WERI-Rb-1 (cell line): ENCODE measurements at regions not wholly inside any gene's neighbourhood (a gene's known extent, or its start where the extent isn't known, plus 50 kb on each side); places are given as distances from the start of the nearest gene placed in this dataset.
"Not testable (repeated sequence)": the region's sequence is repeated elsewhere in the genome, so short reads cannot be mapped to it uniquely, and the experiment has no call there.

Experiments used
- DNase-seq: peaks from one replicate; pipeline ENCODE4 v3.0.0-alpha.2; 2020
- H3K27ac ChIP-seq: fragments of 250-450 bp; sonication (Bioruptor Pico); 2 replicates; pipeline ENCODE4 v1.5.1; 2020; ENCODE audit warnings: mild to moderate bottlenecking, moderate library complexity
- H3K27me3 ChIP-seq: fragments of 250-450 bp; sonication (Bioruptor Pico); 2 replicates; pipeline ENCODE4 v1.5.1; 2021; ENCODE audit warnings: mild to moderate bottlenecking, low read depth, moderate library complexity; ENCODE audit not compliant: insufficient read depth, severe bottlenecking
- H3K36me3 ChIP-seq: fragments of 250-450 bp; sonication (Bioruptor Pico); 2 replicates; pipeline ENCODE4 v1.5.1; 2020; ENCODE audit warnings: mild to moderate bottlenecking, moderate library complexity
- H3K4me3 ChIP-seq: 2 replicates; pipeline ENCODE4 v1.5.1; 2011; ENCODE audit warnings: low read depth, mild to moderate bottlenecking, control low read depth, low read length
- H3K9me3 ChIP-seq: fragments of 250-450 bp; sonication (Bioruptor Pico); 2 replicates; pipeline ENCODE4 v1.5.1; 2021; ENCODE audit warnings: mild to moderate bottlenecking, moderate library complexity; ENCODE audit not compliant: severe bottlenecking
- TF ChIP-seq, protein P1 (sequence below): IDR thresholded peaks from 2 replicates; pipeline ENCODE4 v1.5.1; 2011; ENCODE audit warnings: low read depth, mild to moderate bottlenecking, control low read depth, inconsistent platforms, low read length

DNA sequence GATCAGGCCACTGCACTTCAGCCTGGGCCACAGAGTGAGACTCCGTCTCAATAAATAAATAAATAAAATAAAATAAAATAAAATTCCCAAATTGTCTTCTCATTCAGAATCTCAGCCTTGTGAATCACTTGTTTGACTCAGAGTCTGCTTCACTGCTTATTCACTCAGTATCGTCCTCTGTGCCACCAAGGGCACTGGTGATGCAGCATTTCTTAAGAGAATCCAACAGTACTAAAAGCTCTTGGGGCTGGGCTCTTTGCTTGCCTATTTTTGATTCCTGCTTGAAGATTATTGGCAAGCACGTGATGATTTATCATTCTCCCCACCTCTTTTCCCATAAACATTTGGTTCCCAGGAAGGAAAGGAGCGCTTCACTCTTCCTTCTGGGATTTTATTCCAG, 54.8 kb upstream of the HMGB1 start:
- no peaks in the 10 kb centered on the region for H3K9me3 ChIP-seq
- H3K36me3 ChIP-seq: no peaks in the 10 kb centered on the region
- no peaks in the 10 kb centered on the region for H3K27me3 ChIP-seq
- TF ChIP-seq, protein P1, sequence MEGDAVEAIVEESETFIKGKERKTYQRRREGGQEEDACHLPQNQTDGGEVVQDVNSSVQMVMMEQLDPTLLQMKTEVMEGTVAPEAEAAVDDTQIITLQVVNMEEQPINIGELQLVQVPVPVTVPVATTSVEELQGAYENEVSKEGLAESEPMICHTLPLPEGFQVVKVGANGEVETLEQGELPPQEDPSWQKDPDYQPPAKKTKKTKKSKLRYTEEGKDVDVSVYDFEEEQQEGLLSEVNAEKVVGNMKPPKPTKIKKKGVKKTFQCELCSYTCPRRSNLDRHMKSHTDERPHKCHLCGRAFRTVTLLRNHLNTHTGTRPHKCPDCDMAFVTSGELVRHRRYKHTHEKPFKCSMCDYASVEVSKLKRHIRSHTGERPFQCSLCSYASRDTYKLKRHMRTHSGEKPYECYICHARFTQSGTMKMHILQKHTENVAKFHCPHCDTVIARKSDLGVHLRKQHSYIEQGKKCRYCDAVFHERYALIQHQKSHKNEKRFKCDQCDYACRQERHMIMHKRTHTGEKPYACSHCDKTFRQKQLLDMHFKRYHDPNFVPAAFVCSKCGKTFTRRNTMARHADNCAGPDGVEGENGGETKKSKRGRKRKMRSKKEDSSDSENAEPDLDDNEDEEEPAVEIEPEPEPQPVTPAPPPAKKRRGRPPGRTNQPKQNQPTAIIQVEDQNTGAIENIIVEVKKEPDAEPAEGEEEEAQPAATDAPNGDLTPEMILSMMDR: no peak
- H3K27ac ChIP-seq: no peak overlapping the region
- no peak for DNase-seq
- H3K4me3 ChIP-seq: no peak overlapping the region

- DNase-seq: no peak
- Histone ChIP-seq H3K27ac (no peak overlapping the region; the same call in 1 of the 2 replicates), H3K36me3 (no peaks in the 10 kb centered on the region), H3K27me3 (no peaks in the 10 kb centered on the region), H3K9me3 (no peaks in the 10 kb centered on the region), H3K4me3 (no peak overlapping the region)
- TF ChIP-seq, protein P1: no peak
These were observed 57.5 kb upstream of the HMGB1 start for GRCh38 chr13:30523211-30523610.

GRCh38 chr13:30523817-30524216, 58.1 kb upstream of the HMGB1 start:
- H3K36me3 ChIP-seq: not testable (repeated sequence)

DNA sequence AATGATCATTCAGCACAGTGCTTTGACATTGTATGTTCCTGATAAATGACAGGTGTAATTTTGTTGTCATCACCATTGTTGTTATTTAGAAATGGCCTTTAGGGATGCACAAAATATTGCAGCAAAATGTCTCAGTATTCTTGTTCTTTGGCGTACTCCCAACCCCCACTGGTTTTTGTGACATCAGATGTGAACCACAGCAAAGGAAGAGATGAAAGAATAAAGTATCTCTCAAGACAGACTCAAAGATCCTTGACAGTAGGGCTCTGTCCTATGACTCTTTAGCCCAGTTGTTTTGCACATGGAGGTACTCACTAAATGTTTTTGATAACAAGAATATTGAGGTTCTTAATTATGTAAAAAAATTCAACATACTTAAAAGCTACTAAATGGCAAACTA, 59.5 kb upstream of the HMGB1 start:
- H3K27me3 ChIP-seq, H3K4me3 ChIP-seq, H3K9me3 ChIP-seq, H3K27ac ChIP-seq, H3K36me3 ChIP-seq, DNase-seq: not testable (repeated sequence)

More at GRCh38 chr13:30523817-30524216, 58.1 kb upstream of the HMGB1 start:
- H3K4me3 ChIP-seq, H3K27me3 ChIP-seq, H3K9me3 ChIP-seq, H3K27ac ChIP-seq, DNase-seq: not testable (repeated sequence)

- Histone ChIP-seq H3K27ac (no peak overlapping the region), H3K27me3 (no peaks in the 10 kb centered on the region), H3K36me3 (no peaks in the 10 kb centered on the region), H3K9me3 (no peaks in the 10 kb centered on the region), H3K4me3 (no peak overlapping the region)
- TF ChIP-seq, protein P1: no peak
- no peak for DNase-seq
These were observed 61.1 kb upstream of the HMGB1 start for GRCh38 chr13:30526612-30527495.

GRCh38 chr13:30529085-30529834, 63.5 kb upstream of the HMGB1 start:
- Histone ChIP-seq H3K36me3 (no peaks in the 10 kb centered on the region), H3K27me3 (no peaks in the 10 kb centered on the region), H3K9me3 (no peaks in the 10 kb centered on the region), H3K27ac (no peak overlapping the region), H3K4me3 (no peak overlapping the region)
- DNase-seq: no peak
- TF ChIP-seq, protein P1: no peak
